Mesendoderm (in vitro differentiated cells): ENCODE measurements at regions not wholly inside any gene's neighbourhood (a gene's known extent, or its start where the extent isn't known, plus 50 kb on each side); places are given as distances from the start of the nearest gene placed in this dataset.

ENCODE experiments used
- DNase-seq: peaks from one replicate; pipeline ENCODE4 v3.0.0; 2013
- H2AK5ac ChIP-seq: 2 replicates; pipeline ENCODE4 v1.6.1; 2013; ENCODE audit warnings: low read length, inconsistent platforms
- H2BK120ac ChIP-seq: 2 replicates; pipeline ENCODE4 v1.6.1; 2013; ENCODE audit warnings: low read depth, mild to moderate bottlenecking, low read length, moderate library complexity, mixed read lengths
- H2BK15ac ChIP-seq: replicated peaks from 2 replicates; pipeline ENCODE4 v1.6.1; 2013; ENCODE audit warnings: low read depth, mild to moderate bottlenecking, moderate library complexity
- H2BK5ac ChIP-seq: 2 replicates; pipeline ENCODE4 v1.6.1; 2013; ENCODE audit warnings: low read length, inconsistent platforms
- H3K18ac ChIP-seq: 2 replicates; pipeline ENCODE4 v1.6.1; 2013; ENCODE audit warnings: mild to moderate bottlenecking, low read length, mixed read lengths
- H3K23ac ChIP-seq: one replicate; pipeline ENCODE4 v1.6.1; 2013; ENCODE audit warnings: low read length
- H3K27ac ChIP-seq: 2 replicates; pipeline ENCODE4 v1.5.1; 2013; ENCODE audit warnings: low read depth, mild to moderate bottlenecking, inconsistent platforms, low read length, moderate library complexity
- H3K27me3 ChIP-seq: 2 replicates; pipeline ENCODE4 v1.6.1; 2013; ENCODE audit warnings: low read length, control low read depth, mild to moderate bottlenecking, inconsistent platforms; ENCODE audit not compliant: insufficient read depth, poor library complexity
- H3K36me3 ChIP-seq: 2 replicates; pipeline ENCODE4 v1.6.1; 2013; ENCODE audit warnings: low read length, inconsistent platforms; ENCODE audit not compliant: control insufficient read depth, insufficient read depth
- H3K4ac ChIP-seq: one replicate; pipeline ENCODE4 v1.6.1; 2013; ENCODE audit warnings: low read depth, mild to moderate bottlenecking, low read length, moderate library complexity
- H3K4me1 ChIP-seq: 2 replicates; pipeline ENCODE4 v1.6.1; 2013; ENCODE audit warnings: low read depth, low read length, inconsistent platforms; ENCODE audit not compliant: control insufficient read depth
- H3K4me2 ChIP-seq: 2 replicates; pipeline ENCODE4 v1.6.1; 2013; ENCODE audit warnings: low read length
- H3K4me3 ChIP-seq: 2 replicates; pipeline ENCODE4 v1.5.1; 2013; ENCODE audit warnings: mild to moderate bottlenecking, low read length
- H3K56ac ChIP-seq: one replicate; pipeline ENCODE4 v1.6.1; 2013; ENCODE audit warnings: low read length
- H3K79me1 ChIP-seq: 2 replicates; pipeline ENCODE4 v1.6.1; 2013; ENCODE audit warnings: low read length, inconsistent platforms
- H3K79me2 ChIP-seq: 2 replicates; pipeline ENCODE4 v1.6.1; 2013; ENCODE audit warnings: mild to moderate bottlenecking, low read length; ENCODE audit not compliant: control insufficient read depth, insufficient read depth
- H3K9ac ChIP-seq: 2 replicates; pipeline ENCODE4 v1.6.1; 2013; ENCODE audit warnings: low read length, inconsistent platforms
- H4K5ac ChIP-seq: one replicate; pipeline ENCODE4 v1.6.1; 2013; ENCODE audit warnings: low read length
- H4K8ac ChIP-seq: one replicate; pipeline ENCODE4 v1.6.1; 2013; ENCODE audit warnings: low read depth, mild to moderate bottlenecking, control low read depth, low read length, moderate library complexity
- WGBS: extraction: QIAGEN DNeasy Blood & Tissue Kit; methylation state at CpG from one replicate; pipeline ENCODE4 v1.1.7; 2013; ENCODE audit warnings: low lambda C conversion rate, missing lambda C conversion rate; ENCODE audit not compliant: insufficient coverage; ENCODE audit errors: extremely low coverage; 5-methylcytosine and 5-hydroxymethylcytosine counted together

DNA sequence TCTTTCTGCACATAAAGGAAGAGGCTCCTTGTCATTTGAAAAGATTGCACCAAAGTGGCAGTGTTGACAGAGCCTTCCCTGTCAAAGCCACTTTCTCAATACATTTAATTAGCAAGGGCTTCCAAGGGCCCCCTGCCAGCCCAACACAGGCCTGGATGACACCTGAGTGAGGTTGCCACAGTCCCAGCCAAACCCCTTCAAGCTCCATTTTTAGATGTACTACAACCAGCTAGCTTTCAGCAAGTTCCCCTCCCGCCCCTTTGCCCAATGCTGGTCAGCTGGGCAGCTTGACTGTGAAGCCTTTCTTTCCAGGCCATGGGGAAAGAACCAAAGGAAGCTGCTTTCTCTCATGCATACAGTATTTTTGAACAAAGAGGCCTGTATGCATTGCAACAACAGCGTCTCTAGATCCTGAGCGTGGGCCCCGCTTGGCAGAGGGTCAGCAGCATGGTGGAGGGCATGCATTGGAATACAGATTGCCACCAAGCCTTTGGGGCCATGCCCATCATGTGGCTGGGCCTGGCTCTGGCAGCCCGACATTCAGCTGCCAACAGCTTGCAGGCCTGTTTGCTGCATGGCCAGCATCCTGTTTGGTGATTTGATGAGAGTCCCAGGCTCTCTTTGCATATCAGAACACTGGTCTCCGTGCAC, 261.1 kb upstream of the GATB start:
- no peak overlapping the region for H3K56ac ChIP-seq
- WGBS: no CpG with 5 or more reads among the region's 6 CpGs
- H3K36me3 ChIP-seq: no peaks in the 10 kb centered on the region
- H3K27me3 ChIP-seq: no peaks in the 10 kb centered on the region
- H2BK15ac ChIP-seq: no peak overlapping the region
- H4K5ac ChIP-seq: no peak overlapping the region
- H4K8ac ChIP-seq: no peak overlapping the region
- H3K23ac ChIP-seq: no peak overlapping the region
- no peak overlapping the region for H2AK5ac ChIP-seq
- no peak overlapping the region for H2BK5ac ChIP-seq
- H3K4me2 ChIP-seq: no peak overlapping the region
- no peak for DNase-seq
- no peak overlapping the region for H3K18ac ChIP-seq
- no peak overlapping the region for H3K4ac ChIP-seq
- H3K4me1 ChIP-seq: no peaks in the 10 kb centered on the region
- no peak overlapping the region for H3K27ac ChIP-seq
- H3K9ac ChIP-seq: no peak overlapping the region
- H3K79me2 ChIP-seq: no peaks in the 10 kb centered on the region
- no peak overlapping the region for H3K4me3 ChIP-seq
- H3K79me1 ChIP-seq: no peaks in the 10 kb centered on the region
- no peak overlapping the region for H2BK120ac ChIP-seq

DNA sequence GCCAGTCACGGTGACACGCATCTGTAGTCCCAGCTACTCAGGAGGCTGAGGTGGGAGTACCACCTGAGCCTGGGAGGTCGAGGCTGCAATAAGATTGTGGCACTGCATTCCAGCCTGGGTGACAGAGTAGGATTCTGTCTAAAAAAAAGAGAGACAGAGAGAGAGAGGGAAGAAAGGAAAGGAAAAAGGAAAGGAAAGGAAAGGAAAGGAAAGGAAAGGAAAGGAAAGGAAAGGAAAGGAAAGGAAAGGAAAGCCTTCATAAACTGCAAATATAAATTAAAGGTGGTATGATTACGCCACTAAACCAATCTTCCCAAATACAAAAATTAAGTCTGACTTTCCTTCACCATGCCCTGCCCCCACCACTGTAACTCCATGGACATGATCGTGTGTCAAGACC, 259.3 kb upstream of the GATB start:
- no peak overlapping the region for H3K9ac ChIP-seq
- H3K27ac ChIP-seq: no peak overlapping the region
- no peak overlapping the region for H2BK120ac ChIP-seq
- no peaks in the 10 kb centered on the region for H3K79me2 ChIP-seq
- no peak overlapping the region for H2AK5ac ChIP-seq
- no peak overlapping the region for H3K56ac ChIP-seq
- H4K5ac ChIP-seq: no peak overlapping the region
- DNase-seq: no peak
- H3K4me3 ChIP-seq: no peak overlapping the region
- H3K79me1 ChIP-seq: no peaks in the 10 kb centered on the region
- no peaks in the 10 kb centered on the region for H3K4me1 ChIP-seq
- no peak overlapping the region for H3K18ac ChIP-seq
- no peak overlapping the region for H3K23ac ChIP-seq
- WGBS: no CpG with 5 or more reads among the region's 5 CpGs
- H2BK5ac ChIP-seq: no peak overlapping the region
- no peak overlapping the region for H2BK15ac ChIP-seq
- no peaks in the 10 kb centered on the region for H3K27me3 ChIP-seq
- H3K4me2 ChIP-seq: no peak overlapping the region
- H3K4ac ChIP-seq: no peak overlapping the region
- H3K36me3 ChIP-seq: no peaks in the 10 kb centered on the region
- H4K8ac ChIP-seq: no peak overlapping the region

DNA sequence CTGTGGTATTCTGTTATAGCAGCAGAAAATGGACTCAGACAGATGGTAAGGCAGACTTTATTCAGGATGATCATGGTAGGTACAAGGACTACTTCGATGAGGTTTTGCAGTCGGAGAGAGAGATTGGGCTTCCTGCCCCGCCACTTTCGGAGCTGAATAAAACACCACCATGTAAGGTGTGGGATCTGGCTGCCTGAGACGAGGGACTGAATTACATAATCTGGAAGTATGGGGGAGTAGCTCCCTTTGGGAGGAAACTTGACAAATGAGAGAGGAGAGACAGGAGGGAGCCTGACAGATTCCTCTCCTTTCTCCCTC, 255.5 kb upstream of the GATB start:
- Histone ChIP-seq H3K4me1 (no peaks in the 10 kb centered on the region), H2BK5ac (no peak overlapping the region), H3K4me3 (no peak overlapping the region), H3K4ac (no peak overlapping the region), H4K8ac (no peak overlapping the region), H3K9ac (no peak overlapping the region), H3K27me3 (no peaks in the 10 kb centered on the region), H3K79me1 (no peaks in the 10 kb centered on the region), H3K36me3 (no peaks in the 10 kb centered on the region), H3K18ac (no peak overlapping the region), H2BK120ac (no peak overlapping the region), H3K4me2 (no peak overlapping the region), H3K56ac (no peak overlapping the region), H2BK15ac (no peak overlapping the region), H3K27ac (no peak overlapping the region), H3K79me2 (no peaks in the 10 kb centered on the region), H2AK5ac (no peak overlapping the region), H3K23ac (no peak overlapping the region), H4K5ac (no peak overlapping the region)
- no peak for DNase-seq
- no CpG with 5 or more reads among the region's 5 CpGs for WGBS

DNA sequence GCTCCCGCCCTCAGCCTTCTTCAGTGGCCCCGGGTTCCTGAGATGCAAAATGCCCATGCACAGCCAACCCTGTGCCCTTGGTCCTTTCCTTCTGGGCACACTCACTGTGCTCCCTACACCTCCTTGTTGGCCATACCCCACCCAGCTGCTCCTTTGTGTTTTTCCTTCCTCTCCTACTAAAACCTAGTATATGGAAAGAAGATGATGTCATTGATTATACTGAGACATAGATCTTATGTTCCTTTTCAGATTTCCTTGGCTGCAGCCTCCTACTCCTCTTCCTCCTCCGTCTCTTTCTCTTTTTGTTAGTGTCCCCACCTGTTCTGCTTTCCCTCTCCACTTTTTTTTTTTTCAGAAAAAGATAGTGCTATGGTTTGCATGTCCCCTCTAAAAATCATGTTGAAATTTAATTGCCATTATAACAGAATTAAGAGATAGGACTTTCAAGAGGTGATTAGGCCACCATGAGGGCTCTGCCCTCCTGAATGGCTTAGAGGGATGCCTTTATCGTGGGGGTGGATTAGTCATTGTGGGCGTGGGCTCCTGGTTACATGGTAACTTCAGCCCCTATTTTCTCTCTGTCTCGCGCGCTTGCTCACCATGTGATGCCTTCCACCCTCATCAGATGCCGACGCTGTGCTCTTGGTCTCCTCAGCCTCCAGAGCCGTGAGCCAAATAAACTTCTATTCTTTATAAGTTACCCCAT, 254.9 kb upstream of the GATB start:
- Histone ChIP-seq H3K79me1 (no peaks in the 10 kb centered on the region), H3K27me3 (no peaks in the 10 kb centered on the region), H3K9ac (no peak overlapping the region), H2BK5ac (no peak overlapping the region), H3K4me3 (no peak overlapping the region), H3K36me3 (no peaks in the 10 kb centered on the region), H3K4me1 (no peaks in the 10 kb centered on the region), H3K27ac (no peak overlapping the region), H2BK120ac (no peak overlapping the region), H3K56ac (no peak overlapping the region), H3K79me2 (no peaks in the 10 kb centered on the region), H3K18ac (no peak overlapping the region), H2AK5ac (no peak overlapping the region), H2BK15ac (no peak overlapping the region), H3K23ac (no peak overlapping the region), H4K8ac (no peak overlapping the region), H3K4me2 (no peak overlapping the region), H4K5ac (no peak overlapping the region), H3K4ac (no peak overlapping the region)
- WGBS: no CpG with 5 or more reads among the region's 11 CpGs
- DNase-seq: no peak

DNA sequence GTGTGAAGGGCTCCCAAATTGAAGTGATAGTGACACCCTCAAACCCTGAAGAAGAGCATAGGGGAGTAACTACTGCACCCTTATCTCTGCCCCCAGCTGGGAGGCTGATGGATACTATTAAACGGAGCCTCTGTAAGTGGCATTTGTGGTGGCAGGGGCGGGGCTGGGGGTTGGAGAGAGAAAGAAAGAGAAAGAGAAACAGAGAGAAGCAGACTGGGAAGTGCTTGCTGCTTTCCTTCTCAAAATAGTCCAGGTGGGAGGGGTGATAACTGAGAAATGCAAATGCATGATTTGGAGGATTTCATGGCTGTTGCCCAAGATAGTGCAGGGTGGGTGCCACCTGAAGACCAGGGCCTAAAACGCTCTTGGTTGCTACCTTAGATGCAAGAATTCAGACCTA, 253.5 kb upstream of the GATB start:
- DNase-seq: no peak
- H3K79me1 ChIP-seq: no peaks in the 10 kb centered on the region
- H3K4me1 ChIP-seq: no peaks in the 10 kb centered on the region
- H2BK120ac ChIP-seq: no peak overlapping the region
- no peak overlapping the region for H3K18ac ChIP-seq
- H2BK5ac ChIP-seq: no peak overlapping the region
- H3K4me2 ChIP-seq: no peak overlapping the region
- no peak overlapping the region for H3K56ac ChIP-seq
- no peak overlapping the region for H3K9ac ChIP-seq
- no CpG with 5 or more reads among the region's 3 CpGs for WGBS
- no peaks in the 10 kb centered on the region for H3K36me3 ChIP-seq
- H3K23ac ChIP-seq: no peak overlapping the region
- H4K8ac ChIP-seq: no peak overlapping the region
- no peak overlapping the region for H3K4ac ChIP-seq
- no peak overlapping the region for H2AK5ac ChIP-seq
- no peak overlapping the region for H2BK15ac ChIP-seq
- H3K79me2 ChIP-seq: no peaks in the 10 kb centered on the region
- H3K4me3 ChIP-seq: no peak overlapping the region
- H4K5ac ChIP-seq: no peak overlapping the region
- no peaks in the 10 kb centered on the region for H3K27me3 ChIP-seq
- no peak overlapping the region for H3K27ac ChIP-seq

DNA sequence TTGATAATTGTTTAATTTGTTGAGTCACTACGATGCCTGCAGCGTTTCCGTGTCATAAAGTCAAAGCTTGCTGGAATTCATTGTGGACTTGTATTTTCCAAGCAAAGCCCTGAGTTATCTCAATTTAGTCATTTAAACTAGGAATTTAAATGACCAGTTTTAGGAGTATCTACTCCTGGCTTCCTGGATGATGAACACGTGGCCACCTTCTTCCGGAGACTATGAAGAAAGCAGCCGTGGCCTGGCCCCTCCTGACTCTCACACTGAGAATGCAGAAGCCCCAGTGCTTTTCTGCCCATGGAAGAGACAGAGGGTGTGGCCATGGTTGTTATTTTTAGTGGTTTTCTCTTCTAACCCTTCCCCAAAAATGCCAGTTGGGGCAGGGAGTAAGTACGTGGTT, 250.7 kb upstream of the GATB start:
- Histone ChIP-seq H2AK5ac (no peak overlapping the region), H3K79me1 (no peaks in the 10 kb centered on the region), H3K4me3 (no peak overlapping the region), H3K9ac (no peak overlapping the region), H4K8ac (no peak overlapping the region), H2BK15ac (no peak overlapping the region), H3K27ac (no peak overlapping the region), H3K27me3 (no peaks in the 10 kb centered on the region), H2BK120ac (no peak overlapping the region), H3K79me2 (no peaks in the 10 kb centered on the region), H3K36me3 (no peaks in the 10 kb centered on the region), H3K18ac (no peak overlapping the region), H3K23ac (no peak overlapping the region), H3K4ac (no peak overlapping the region), H4K5ac (no peak overlapping the region), H3K4me1 (no peaks in the 10 kb centered on the region), H3K4me2 (no peak overlapping the region), H3K56ac (no peak overlapping the region), H2BK5ac (no peak overlapping the region)
- DNase-seq: no peak
- no CpG with 5 or more reads among the region's 7 CpGs for WGBS
